PFSK-1 (cell line): ENCODE measurements at regions not wholly inside any gene's neighbourhood (a gene's known extent, or its start where the extent isn't known, plus 50 kb on each side); places are given as distances from the start of the nearest gene placed in this dataset.

ENCODE experiments used
- FOXP2 ChIP-seq: optimal IDR thresholded peaks from 2 replicates; pipeline ENCODE3; 2011; ENCODE audit warnings: borderline replicate concordance, control low read depth, inconsistent platforms; ENCODE audit not compliant: insufficient read depth; ENCODE audit errors: extremely low read length, extremely low read depth
- POLR2AphosphoS5 ChIP-seq: IDR thresholded peaks from 2 replicates; pipeline ENCODE4 v1.6.1; 2012; ENCODE audit warnings: low read depth, mild to moderate bottlenecking, control low read depth, low read length, moderate library complexity
- REST ChIP-seq, 2 experiments: IDR thresholded peaks; 2 replicates each; pipeline versions ENCODE4 v1.6.1 to v1.8.0; 2011 to 2012; ENCODE audit warnings: low read depth in 2 of 2, low read length in 2 of 2, control low read depth in 1 of 2, inconsistent platforms in 1 of 2, mild to moderate bottlenecking in 1 of 2, moderate library complexity in 1 of 2; ENCODE audit not compliant: insufficient read depth in 1 of 2
- SIN3A ChIP-seq: IDR thresholded peaks from 2 replicates; pipeline ENCODE4 v1.6.1; 2012; ENCODE audit warnings: mild to moderate bottlenecking, low read length, moderate library complexity, borderline replicate concordance; ENCODE audit not compliant: insufficient read depth
- TAF1 ChIP-seq: IDR thresholded peaks from 2 replicates; pipeline ENCODE4 v1.6.1; 2012; ENCODE audit warnings: low read length, control low read depth, borderline replicate concordance; ENCODE audit not compliant: insufficient read depth

- TF ChIP-seq POLR2AphosphoS5 (no peak), REST (IDR thresholded peaks at IDR 0.05; ENCODE audit: insufficient read depth in 1 of 2, low read depth in 2 of 2, low read length in 2 of 2) (peak; percentile 74 to 91), TAF1 (no peak), SIN3A (no peak)
Observed at GRCh38 chr13:64925284-64925683, 2304.9 kb downstream of the PCDH9 start.

GRCh38 chr13:64924401-64924800 is 2305.7 kb downstream of the PCDH9 start:
- no peak for TF ChIP-seq POLR2AphosphoS5
- no peak for TF ChIP-seq SIN3A

- no peak for TF ChIP-seq FOXP2
- no peak for TF ChIP-seq REST (IDR thresholded peaks at IDR 0.05; ENCODE audit: insufficient read depth in 1 of 2, low read depth in 2 of 2, low read length in 2 of 2)
- TF ChIP-seq POLR2AphosphoS5, result no peak
- no peak for TF ChIP-seq TAF1
- no peak for TF ChIP-seq SIN3A
Observed at GRCh38 chr13:64917566-64917965, 2312.6 kb downstream of the PCDH9 start.

GRCh38 chr13:64912141-64912540 is 2318.0 kb downstream of the PCDH9 start:
- no peak for TF ChIP-seq TAF1
- no peak for TF ChIP-seq FOXP2
- TF ChIP-seq SIN3A, result no peak
- no peak for TF ChIP-seq REST (IDR thresholded peaks at IDR 0.05; ENCODE audit: insufficient read depth in 1 of 2, low read depth in 2 of 2, low read length in 2 of 2)
- no peak for TF ChIP-seq POLR2AphosphoS5

GRCh38 chr13:64910096-64910495 is 2320.0 kb downstream of the PCDH9 start:
- TF ChIP-seq TAF1, result no peak
- no peak for TF ChIP-seq SIN3A
- TF ChIP-seq FOXP2, result no peak
- no peak for TF ChIP-seq REST (IDR thresholded peaks at IDR 0.05; ENCODE audit: insufficient read depth in 1 of 2, low read depth in 2 of 2, low read length in 2 of 2)
- TF ChIP-seq POLR2AphosphoS5, result no peak
